ENCODE measurements at regions not wholly inside any gene's neighbourhood (a gene's known extent, or its start where the extent isn't known, plus 50 kb on each side); places are given as distances from the start of the nearest gene placed in this dataset.

DNA sequence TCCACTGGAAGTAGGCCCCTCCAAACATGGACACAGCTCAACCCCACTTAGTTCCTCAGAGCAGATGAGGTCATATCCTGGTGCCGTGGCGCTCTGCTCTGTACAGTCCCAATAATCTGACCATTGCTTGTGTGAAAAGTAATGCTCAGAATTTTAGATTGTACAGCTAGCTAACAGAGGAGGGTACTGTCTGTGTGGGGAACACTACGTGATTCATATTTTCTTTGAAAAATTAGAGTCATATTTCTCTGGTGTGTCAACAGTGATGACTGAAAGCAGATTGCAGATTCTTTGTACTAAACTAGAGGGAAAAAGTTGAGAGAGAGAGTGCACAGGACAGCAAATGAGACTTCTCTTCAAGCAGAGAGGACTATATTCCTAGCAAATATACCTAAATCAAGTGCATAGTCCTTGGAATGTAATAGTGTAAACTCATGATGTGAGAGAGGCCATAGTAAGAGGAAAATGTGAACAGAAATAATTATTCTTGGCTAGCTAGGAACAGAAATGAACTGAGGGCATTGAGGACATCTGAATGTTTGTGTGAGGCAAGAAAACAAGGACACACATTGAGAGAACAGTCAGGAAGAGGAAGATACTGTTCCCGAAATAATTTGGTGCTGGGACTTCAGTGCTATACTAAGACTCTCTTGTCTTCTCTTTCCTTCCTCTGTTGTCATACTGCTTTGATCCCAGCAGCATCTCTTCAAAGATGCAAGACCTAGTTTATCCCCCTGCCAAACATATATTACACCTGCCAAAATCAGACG, 157.0 kb upstream of the RND3 start:
- Histone ChIP-seq H3K27ac (no peak overlapping the region), H3K36me3 (no peaks in the 10 kb centered on the region), H3K4me1 (no peaks in the 10 kb centered on the region), H3K9ac (no peak overlapping the region), H3K4me2 (no peak overlapping the region), H4K20me1 (no peaks in the 10 kb centered on the region), H3K9me3 (no peaks in the 10 kb centered on the region), H3K27me3 (no peaks in the 10 kb centered on the region), H3K4me3 (no peak overlapping the region)
- TF ChIP-seq Cebpa-rat (IDR thresholded peaks at IDR 0.05) = no peak

DNA sequence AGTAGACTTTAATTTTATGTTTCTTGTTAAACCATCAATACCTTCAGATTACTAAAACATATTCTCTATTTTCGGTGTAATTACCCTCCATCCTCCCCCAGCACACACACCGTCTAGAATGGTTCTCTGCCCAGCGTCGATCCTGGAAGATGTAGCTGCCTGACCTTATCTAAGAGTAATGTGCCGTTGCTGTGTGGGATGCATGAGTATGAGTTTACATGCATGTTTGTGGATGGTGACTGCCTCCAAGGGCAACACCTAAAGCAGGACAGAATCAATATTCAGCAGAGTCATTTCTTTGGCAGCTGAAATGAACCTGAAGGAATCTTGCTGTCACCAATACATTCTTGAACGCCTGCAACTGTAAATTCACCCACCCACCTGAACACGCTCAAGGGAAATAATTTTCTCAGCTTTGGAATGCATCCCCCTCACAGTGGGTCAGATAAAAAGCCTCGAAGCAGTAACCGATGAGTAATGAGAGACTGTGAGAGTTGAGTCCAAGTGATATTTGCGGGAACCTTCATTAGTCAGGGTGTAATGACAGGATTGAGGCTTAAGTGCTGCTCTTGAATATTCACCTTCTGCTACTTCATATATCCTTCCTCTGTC, 155.8 kb upstream of the RND3 start:
- no peaks in the 10 kb centered on the region for H4K20me1 ChIP-seq
- H3K27ac ChIP-seq = no peak overlapping the region
- no peak overlapping the region for H3K4me2 ChIP-seq
- H3K9me3 ChIP-seq = no peaks in the 10 kb centered on the region
- H3K4me3 ChIP-seq = no peak overlapping the region
- no peaks in the 10 kb centered on the region for H3K4me1 ChIP-seq
- H3K27me3 ChIP-seq = no peaks in the 10 kb centered on the region
- no peaks in the 10 kb centered on the region for H3K36me3 ChIP-seq
- H3K9ac ChIP-seq = no peak overlapping the region
- TF ChIP-seq Cebpa-rat (IDR thresholded peaks at IDR 0.05) = no peak

DNA sequence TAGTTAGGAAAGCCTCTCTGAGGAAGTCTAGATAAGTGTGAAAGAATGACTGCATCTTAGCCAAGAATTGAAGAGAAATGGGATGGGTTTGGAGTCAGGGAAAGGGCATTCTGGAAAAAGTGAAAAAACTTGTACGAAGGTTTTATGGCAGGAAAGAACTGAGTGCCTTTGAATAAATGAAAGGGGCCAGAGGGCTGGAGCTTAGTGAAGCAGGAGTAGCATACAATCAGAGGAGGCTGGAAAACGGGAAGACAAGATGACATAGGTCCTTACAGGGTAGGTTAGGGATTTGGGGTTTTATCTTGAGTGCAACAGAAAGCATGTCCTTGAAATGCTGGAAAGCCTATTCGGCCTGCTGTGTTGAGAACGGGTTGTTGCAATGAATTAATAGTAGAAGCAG, 152.6 kb upstream of the RND3 start:
- Histone ChIP-seq H4K20me1 (no peaks in the 10 kb centered on the region), H3K27ac (no peak overlapping the region), H3K9ac (no peak overlapping the region), H3K9me3 (no peaks in the 10 kb centered on the region), H3K27me3 (no peaks in the 10 kb centered on the region), H3K4me1 (no peaks in the 10 kb centered on the region), H3K4me2 (no peak overlapping the region), H3K4me3 (no peak overlapping the region), H3K36me3 (no peaks in the 10 kb centered on the region)
- TF ChIP-seq Cebpa-rat (IDR thresholded peaks at IDR 0.05) = no peak

DNA sequence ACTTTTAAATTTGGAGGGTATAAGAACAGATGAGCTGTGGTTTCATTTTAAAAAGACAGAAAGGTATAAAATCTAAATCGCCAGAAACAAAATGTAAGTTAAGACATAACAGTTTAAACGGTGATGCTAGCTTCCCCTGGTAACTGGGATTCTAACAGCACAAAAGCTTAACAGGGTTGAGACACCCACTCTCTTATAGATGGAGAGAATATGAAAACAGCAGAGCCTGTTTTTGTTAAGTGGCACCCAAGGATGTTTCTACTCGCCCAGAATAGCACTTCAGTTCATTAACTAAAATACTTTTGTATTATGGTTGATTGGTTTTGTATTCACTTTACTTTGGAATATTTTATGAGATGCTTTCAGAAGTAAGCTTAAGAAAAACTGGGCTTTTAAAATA, 151.9 kb upstream of the RND3 start:
- Histone ChIP-seq H4K20me1 (no peaks in the 10 kb centered on the region), H3K27ac (no peak overlapping the region), H3K4me2 (no peak overlapping the region), H3K4me3 (no peak overlapping the region), H3K9me3 (no peaks in the 10 kb centered on the region), H3K4me1 (no peaks in the 10 kb centered on the region), H3K27me3 (no peaks in the 10 kb centered on the region), H3K9ac (no peak overlapping the region), H3K36me3 (no peaks in the 10 kb centered on the region)
- TF ChIP-seq Cebpa-rat (IDR thresholded peaks at IDR 0.05) = no peak

DNA sequence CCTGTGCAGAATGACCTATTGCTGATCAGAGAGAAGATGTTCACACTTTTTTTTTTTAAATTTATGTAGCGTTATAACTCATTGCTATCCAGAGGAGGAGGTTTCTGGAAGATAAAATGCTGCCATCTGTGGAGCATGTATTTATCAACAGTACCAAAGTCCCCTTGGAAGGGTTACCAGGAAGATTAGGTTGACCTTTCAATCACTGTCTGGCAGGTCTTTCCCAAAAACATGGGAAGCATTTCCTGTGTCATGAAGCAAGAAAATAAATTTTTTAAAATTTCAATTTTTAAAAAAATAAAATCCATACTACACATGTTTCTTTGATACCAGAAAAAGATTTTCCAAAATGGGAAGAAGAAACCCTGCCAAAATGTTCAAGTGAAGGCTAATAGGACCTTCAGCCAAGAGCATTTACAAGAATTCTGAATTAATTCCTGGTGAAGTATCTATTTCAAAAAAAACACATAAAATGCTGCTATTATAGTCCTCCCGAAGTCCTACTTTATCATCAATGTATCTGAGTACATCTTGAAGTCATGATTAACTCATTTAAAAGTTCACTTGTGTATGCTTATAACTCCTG, 143.9 kb upstream of the RND3 start:
- Histone ChIP-seq H3K9ac (no peak overlapping the region), H3K36me3 (no peaks in the 10 kb centered on the region), H3K27me3 (no peaks in the 10 kb centered on the region), H3K27ac (no peak overlapping the region), H4K20me1 (no peaks in the 10 kb centered on the region), H3K4me3 (no peak overlapping the region), H3K4me2 (no peak overlapping the region), H3K4me1 (no peaks in the 10 kb centered on the region), H3K9me3 (peaks cover under 1% of the 10 kb centered on the region; the same call in 1 of the 2 replicates)
- no peak for TF ChIP-seq Cebpa-rat (IDR thresholded peaks at IDR 0.05)

DNA sequence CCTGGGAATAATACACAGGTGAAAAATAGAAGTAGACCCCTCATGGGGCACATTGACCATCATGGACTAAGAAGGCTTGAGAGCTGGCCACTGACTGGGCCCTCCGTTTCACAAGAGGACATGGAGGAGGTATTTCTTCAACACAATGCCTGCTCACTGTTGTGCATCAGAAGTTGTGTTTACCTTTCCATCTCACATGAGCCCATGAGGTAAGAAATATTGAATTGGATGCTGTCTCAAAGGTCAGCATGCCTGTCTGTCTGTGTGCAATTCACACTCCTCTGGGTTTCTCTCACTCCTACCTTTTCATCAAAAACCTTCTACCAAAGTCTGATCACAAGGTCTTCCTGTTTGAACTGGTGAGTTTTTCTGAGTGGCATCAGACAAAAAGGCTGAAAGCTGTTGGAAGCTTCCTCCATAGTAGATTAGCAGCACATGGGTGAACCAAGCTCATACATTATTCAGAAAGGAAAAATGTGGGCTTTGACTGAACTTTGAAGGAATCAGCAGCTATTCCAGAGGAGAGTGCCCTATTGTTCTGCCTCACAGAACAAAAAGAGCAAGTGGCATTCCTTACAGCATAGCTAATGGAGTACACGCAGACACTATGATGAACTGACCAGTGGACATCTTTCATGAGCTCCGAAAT, 143.2 kb upstream of the RND3 start:
- Histone ChIP-seq H3K27me3 (no peaks in the 10 kb centered on the region), H3K4me2 (no peak overlapping the region), H3K9ac (no peak overlapping the region), H3K4me3 (no peak overlapping the region), H3K27ac (no peak overlapping the region), H3K4me1 (no peaks in the 10 kb centered on the region), H3K9me3 (peaks cover 7% of the 10 kb centered on the region; the same call in 1 of the 2 replicates), H4K20me1 (no peaks in the 10 kb centered on the region), H3K36me3 (no peaks in the 10 kb centered on the region)
- TF ChIP-seq Cebpa-rat (IDR thresholded peaks at IDR 0.05) = no peak

DNA sequence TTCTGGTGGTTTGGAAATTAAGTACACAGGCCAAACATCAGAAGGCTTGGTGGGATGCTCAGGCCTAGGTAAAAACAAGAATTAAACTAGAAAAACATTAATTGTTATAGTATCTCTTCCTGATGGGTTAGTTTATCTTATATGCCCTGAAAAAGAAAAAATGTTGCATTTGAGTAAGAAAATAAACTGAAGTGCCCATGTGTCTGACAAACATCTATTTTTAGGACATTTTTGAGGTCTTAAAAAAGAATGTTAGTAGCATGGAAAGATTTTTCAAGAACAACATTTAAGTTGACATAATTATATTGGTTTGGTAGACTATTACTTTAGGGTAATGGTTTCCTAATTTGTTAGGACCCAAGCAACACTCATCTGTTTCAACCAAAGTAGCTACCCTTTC, 140.1 kb upstream of the RND3 start:
- Histone ChIP-seq H3K9ac (no peak overlapping the region), H3K4me2 (no peak overlapping the region), H3K27ac (no peak overlapping the region), H3K27me3 (no peaks in the 10 kb centered on the region), H3K4me3 (no peak overlapping the region), H3K9me3 (peaks cover 9% of the 10 kb centered on the region; the same call in 1 of the 2 replicates), H4K20me1 (no peaks in the 10 kb centered on the region), H3K36me3 (no peaks in the 10 kb centered on the region), H3K4me1 (peaks cover 27% of the 10 kb centered on the region)
- no peak for TF ChIP-seq Cebpa-rat (IDR thresholded peaks at IDR 0.05)

DNA sequence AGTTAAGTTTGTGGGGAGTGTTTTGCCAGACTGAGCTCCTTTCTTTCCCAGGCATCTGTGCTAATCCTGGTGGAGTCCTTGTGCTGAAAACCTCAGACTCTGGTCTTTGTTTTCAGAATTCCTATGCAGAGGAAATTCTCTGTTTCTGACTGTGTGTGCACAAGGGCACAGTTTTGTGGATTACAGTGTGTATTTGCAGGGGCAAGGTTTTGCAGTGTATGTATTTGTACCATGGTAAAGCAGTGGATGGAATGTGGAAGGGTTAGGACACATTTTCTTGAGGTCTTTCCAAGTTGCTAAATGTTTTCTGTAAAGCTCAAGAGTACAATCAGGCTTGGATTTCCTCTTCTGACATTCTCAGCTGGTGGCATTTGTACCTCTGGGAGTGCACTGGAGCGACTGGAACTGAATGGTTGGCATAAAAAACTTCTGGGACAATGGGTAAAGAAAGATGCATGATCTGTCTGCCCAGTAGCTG, 139.5 kb upstream of the RND3 start:
- no peaks in the 10 kb centered on the region for H3K36me3 ChIP-seq
- H4K20me1 ChIP-seq = no peaks in the 10 kb centered on the region
- H3K9ac ChIP-seq = no peak overlapping the region
- H3K4me2 ChIP-seq = no peak overlapping the region
- no peak for TF ChIP-seq Cebpa-rat (IDR thresholded peaks at IDR 0.05)
- H3K4me3 ChIP-seq = no peak overlapping the region
- peaks cover 9% of the 10 kb centered on the region; the same call in 1 of the 2 replicates for H3K9me3 ChIP-seq
- H3K27ac ChIP-seq = no peak overlapping the region
- H3K27me3 ChIP-seq = no peaks in the 10 kb centered on the region
- H3K4me1 ChIP-seq = peaks cover 29% of the 10 kb centered on the region

DNA sequence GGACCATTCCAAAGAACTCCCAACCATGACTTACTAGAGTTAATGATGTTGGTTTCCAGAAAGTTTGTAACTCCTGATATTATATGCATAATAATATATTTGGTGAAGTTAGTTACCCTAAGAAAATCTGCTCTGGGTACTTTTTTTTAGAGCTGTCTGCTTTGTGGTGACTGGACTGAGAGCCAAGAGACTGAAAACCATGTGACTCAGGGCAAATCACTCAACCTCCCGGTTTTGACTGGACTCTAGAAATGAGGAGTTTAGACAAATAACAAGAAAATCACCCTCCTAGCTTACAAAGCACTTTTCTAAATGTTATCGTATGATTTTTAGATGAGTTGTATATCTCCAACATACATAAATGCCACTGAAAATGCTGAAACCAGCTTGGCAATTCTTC, 138.3 kb upstream of the RND3 start:
- TF ChIP-seq Cebpa-rat (IDR thresholded peaks at IDR 0.05) = no peak
- Histone ChIP-seq H3K9ac (no peak overlapping the region), H3K4me2 (no peak overlapping the region), H3K4me1 (peaks cover 29% of the 10 kb centered on the region), H3K36me3 (no peaks in the 10 kb centered on the region), H3K27me3 (no peaks in the 10 kb centered on the region), H3K9me3 (peaks cover 14% of the 10 kb centered on the region; the same call in 1 of the 2 replicates), H3K27ac (no peak overlapping the region), H3K4me3 (no peak overlapping the region), H4K20me1 (no peaks in the 10 kb centered on the region)

Data from BLaER1 (cell line).